Calu3 (cell line): ENCODE measurements at regions not wholly inside any gene's neighbourhood (a gene's known extent, or its start where the extent isn't known, plus 50 kb on each side); places are given as distances from the start of the nearest gene placed in this dataset.

ENCODE experiments used
- BruUV-seq: library from RNA; stranded (reverse); fragments of 400-500 nt; replicated peaks from 2 replicates; lab custom pipeline; 2021; lab: Mats Ljungman, UMichigan
- CTCF ChIA-PET: fragments of 300-600 bp; sonication (Branson Sonifier 250); formaldehyde crosslinking; loops from one replicate; lab custom pipeline; 2022; ENCODE audit warnings: antibody characterized with exemption; lab: Charles Lee
- DNase-seq: peaks from one replicate; pipeline ENCODE4 v3.0.0; 2022
- H3K27ac Mint-ChIP-seq: one replicate; pipeline ENCODE4 v1.8.0; 2022; ENCODE audit warnings: mixed read lengths; ENCODE audit not compliant: unreplicated experiment
- H3K27me3 Mint-ChIP-seq: one replicate; pipeline ENCODE4 v1.8.0; 2022; ENCODE audit warnings: mixed read lengths; ENCODE audit not compliant: unreplicated experiment
- H3K36me3 Mint-ChIP-seq: one replicate; pipeline ENCODE4 v1.8.0; 2022; ENCODE audit warnings: mild to moderate bottlenecking, moderate library complexity, mixed read lengths; ENCODE audit not compliant: insufficient read depth, unreplicated experiment
- H3K4me1 Mint-ChIP-seq: one replicate; pipeline ENCODE4 v1.8.0; 2022; ENCODE audit warnings: mild to moderate bottlenecking, low read depth, mixed read lengths; ENCODE audit not compliant: unreplicated experiment
- H3K4me3 Mint-ChIP-seq: one replicate; pipeline ENCODE4 v1.8.0; 2022; ENCODE audit warnings: mild to moderate bottlenecking, low read depth, moderate library complexity, mixed read lengths; ENCODE audit not compliant: unreplicated experiment
- H3K9me3 Mint-ChIP-seq: one replicate; pipeline ENCODE4 v1.8.0; 2022; ENCODE audit warnings: low read depth, mixed read lengths; ENCODE audit not compliant: unreplicated experiment
- intact Hi-C: fragments of 100-400 bp; cut with micrococcal nuclease; formaldehyde crosslinking; loops from one replicate; pipeline ENCODE4 v1.10.0; 2022; ENCODE audit not compliant: unreplicated experiment
- TF ChIP-seq, protein P1 (sequence below): fragments of 200-600 bp; IDR thresholded peaks from one replicate; pipeline ENCODE4 v1.8.0; 2022; ENCODE audit warnings: antibody characterized with exemption; ENCODE audit not compliant: unreplicated experiment

DNA sequence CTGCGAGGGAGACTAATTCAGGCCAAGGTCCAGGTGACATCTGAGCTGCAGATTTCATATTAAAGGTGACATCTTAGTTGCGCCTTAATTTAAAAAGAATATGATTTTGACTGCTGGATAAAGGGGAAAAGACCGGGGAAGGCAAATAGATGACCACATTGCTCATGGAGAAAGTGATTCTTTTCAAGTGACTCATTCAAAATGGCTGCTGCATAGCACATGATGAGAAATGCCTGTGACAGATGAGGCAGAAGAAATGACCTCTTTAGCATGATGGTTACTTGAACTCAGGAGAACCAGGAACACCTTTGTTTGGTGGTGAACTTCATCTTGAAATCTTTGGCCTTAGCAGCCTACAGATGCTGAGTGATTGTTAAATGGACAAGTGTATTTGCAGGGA is 385.8 kb upstream of the TRIB2 start:
- BruUV-seq: no TSS peak
- DNase-seq: no peak
- Mint-ChIP-seq H3K27ac (no peak overlapping the region), H3K27me3 (peaks cover 13% of the 10 kb centered on the region), H3K9me3 (peaks cover 7% of the 10 kb centered on the region), H3K4me1 (no peaks in the 10 kb centered on the region), H3K4me3 (no peak overlapping the region), H3K36me3 (no peaks in the 10 kb centered on the region)
- TF ChIP-seq, protein P1, sequence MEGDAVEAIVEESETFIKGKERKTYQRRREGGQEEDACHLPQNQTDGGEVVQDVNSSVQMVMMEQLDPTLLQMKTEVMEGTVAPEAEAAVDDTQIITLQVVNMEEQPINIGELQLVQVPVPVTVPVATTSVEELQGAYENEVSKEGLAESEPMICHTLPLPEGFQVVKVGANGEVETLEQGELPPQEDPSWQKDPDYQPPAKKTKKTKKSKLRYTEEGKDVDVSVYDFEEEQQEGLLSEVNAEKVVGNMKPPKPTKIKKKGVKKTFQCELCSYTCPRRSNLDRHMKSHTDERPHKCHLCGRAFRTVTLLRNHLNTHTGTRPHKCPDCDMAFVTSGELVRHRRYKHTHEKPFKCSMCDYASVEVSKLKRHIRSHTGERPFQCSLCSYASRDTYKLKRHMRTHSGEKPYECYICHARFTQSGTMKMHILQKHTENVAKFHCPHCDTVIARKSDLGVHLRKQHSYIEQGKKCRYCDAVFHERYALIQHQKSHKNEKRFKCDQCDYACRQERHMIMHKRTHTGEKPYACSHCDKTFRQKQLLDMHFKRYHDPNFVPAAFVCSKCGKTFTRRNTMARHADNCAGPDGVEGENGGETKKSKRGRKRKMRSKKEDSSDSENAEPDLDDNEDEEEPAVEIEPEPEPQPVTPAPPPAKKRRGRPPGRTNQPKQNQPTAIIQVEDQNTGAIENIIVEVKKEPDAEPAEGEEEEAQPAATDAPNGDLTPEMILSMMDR: no peak
- intact Hi-C loops: no loop called here
- CTCF ChIA-PET: no interaction called here

DNA sequence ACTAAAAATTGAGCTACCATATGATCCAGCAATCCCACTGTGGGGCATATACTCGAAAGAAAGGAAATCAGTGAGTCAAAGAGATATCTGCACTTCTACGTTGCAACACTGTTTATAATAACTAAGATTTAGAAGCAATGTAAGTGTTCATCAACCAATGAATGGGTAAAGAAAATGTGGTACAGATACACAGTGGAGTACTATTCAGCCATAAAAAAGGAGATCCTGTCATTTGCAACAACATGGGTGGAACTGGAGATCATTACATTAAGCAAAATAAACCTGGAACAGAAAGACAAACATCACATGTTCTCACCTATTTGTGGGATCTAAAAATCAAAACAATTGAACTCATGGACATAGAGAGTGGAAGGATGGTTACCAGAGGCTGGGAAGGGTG is 385.0 kb upstream of the TRIB2 start:
- Mint-ChIP-seq H3K27me3 (peaks cover 13% of the 10 kb centered on the region), H3K36me3 (no peaks in the 10 kb centered on the region), H3K4me3 (no peak overlapping the region), H3K4me1 (no peaks in the 10 kb centered on the region), H3K27ac (no peak overlapping the region), H3K9me3 (peaks cover 7% of the 10 kb centered on the region)
- TF ChIP-seq, protein P1: no peak
- CTCF ChIA-PET: no interaction called here
- no TSS peak for BruUV-seq
- intact Hi-C loops: no loop called here
- no peak for DNase-seq

DNA sequence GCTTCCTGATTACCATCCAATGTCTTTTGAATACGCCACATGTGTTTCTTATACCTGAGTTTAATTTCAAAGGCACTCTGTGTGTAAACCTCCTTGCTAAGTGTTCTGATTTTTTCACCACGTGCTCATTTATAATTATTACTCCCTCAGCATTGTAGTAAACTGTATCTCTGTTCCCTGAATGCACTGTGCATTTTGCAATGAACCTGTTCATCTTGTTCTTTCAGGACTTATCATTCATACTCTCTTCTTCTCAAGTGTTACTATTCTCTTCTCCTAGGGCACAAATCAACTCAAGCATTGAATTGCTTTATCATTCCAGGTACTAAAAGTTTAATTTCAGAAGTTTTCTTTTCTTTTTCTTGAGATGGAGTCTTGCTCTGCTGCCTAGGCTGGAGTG is 383.4 kb upstream of the TRIB2 start:
- TF ChIP-seq, protein P1: no peak
- no peaks in the 10 kb centered on the region for H3K4me1 Mint-ChIP-seq
- no peak overlapping the region for H3K4me3 Mint-ChIP-seq
- no peak for DNase-seq
- intact Hi-C loops: no loop called here
- no TSS peak for BruUV-seq
- peaks cover 13% of the 10 kb centered on the region for H3K27me3 Mint-ChIP-seq
- H3K9me3 Mint-ChIP-seq: peaks cover 9% of the 10 kb centered on the region
- no peak overlapping the region for H3K27ac Mint-ChIP-seq
- no peaks in the 10 kb centered on the region for H3K36me3 Mint-ChIP-seq
- CTCF ChIA-PET: no interaction called here

DNA sequence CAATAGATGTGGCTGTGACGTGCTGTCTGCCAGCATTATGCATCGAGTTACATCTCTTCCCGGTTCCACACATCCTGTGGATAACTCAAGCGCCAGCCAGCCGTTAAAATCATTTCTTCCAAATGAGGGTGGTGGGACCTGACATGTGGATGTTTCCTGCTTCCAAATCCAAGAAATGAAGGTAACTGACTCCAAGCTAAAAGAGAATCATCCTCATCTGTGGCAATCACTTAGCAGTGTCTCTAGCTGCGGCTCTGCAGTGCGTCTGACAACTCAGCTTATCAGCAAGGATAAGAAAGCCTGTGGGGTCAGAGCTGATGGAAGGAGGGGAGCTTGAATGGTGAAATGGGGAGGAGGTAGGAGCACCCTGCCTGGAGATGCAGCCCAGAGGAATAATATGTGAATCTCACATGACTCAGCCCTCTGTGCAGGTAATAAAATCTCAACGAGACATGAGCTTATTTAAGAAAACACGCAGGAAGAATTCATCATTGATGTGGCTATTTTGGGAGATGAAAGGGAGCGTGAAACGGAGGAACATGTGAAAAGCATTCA is 382.2 kb upstream of the TRIB2 start:
- no peak overlapping the region for H3K27ac Mint-ChIP-seq
- intact Hi-C loops: no loop called here
- H3K9me3 Mint-ChIP-seq: peaks cover 9% of the 10 kb centered on the region
- CTCF ChIA-PET: interaction anchor here (0.6 kb wide), 1 partner anchor 492 kb away, joined by 4 read pairs; no protein-coding TSS in a partner anchor
- TF ChIP-seq, protein P1: no peak
- no peaks in the 10 kb centered on the region for H3K4me1 Mint-ChIP-seq
- H3K4me3 Mint-ChIP-seq: no peak overlapping the region
- BruUV-seq: no TSS peak
- no peaks in the 10 kb centered on the region for H3K36me3 Mint-ChIP-seq
- no peak for DNase-seq
- peaks cover 10% of the 10 kb centered on the region for H3K27me3 Mint-ChIP-seq
